ENCODE measurements at regions not wholly inside any gene's neighbourhood (a gene's known extent, or its start where the extent isn't known, plus 50 kb on each side); places are given as distances from the start of the nearest gene placed in this dataset.
"Not testable (repeated sequence)": the region's sequence is repeated elsewhere in the genome, so short reads cannot be mapped to it uniquely, and the experiment has no call there.

DNA sequence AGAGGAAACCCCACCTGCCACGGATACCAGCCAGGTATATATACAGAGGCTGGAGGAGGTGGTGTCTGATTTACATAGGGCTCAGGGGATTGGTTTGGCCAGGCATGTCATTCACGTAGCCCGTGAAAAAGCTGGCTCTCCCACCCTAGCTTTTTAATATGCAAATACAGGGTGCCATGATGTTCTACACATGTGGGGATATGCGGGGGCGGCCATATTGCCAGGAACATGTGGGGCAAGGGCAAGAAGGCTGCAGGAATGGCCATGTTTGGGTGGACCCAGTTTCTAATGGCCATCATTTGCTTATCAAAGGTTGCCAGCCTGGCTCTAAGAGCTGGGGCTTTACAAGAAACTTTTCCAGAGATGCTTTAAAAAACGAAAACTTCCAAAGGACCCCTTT lies 131.5 kb upstream of the KIF5B start:
- no peak overlapping the region for H3K4me3 ChIP-seq (ENCODE audit: low read depth, low read length)
- Mint-ChIP-seq H3K27ac (ENCODE audit: unreplicated experiment) (no peak overlapping the region), H3K4me3 (ENCODE audit: unreplicated experiment) (no peak overlapping the region), H3K36me3 (ENCODE audit: insufficient read depth, unreplicated experiment) (no peaks in the 10 kb centered on the region), H3K9me3 (ENCODE audit: unreplicated experiment) (no peaks in the 10 kb centered on the region), H3K27me3 (ENCODE audit: insufficient read depth, unreplicated experiment) (no peaks in the 10 kb centered on the region), H3K4me1 (ENCODE audit: low read depth, unreplicated experiment) (peaks cover 20% of the 10 kb centered on the region)
- intact Hi-C loops (cut with micrococcal nuclease; ENCODE audit: unreplicated experiment): loop anchor here (5.0 kb wide), 1 partner anchor 225 kb away; no protein-coding TSS in a partner anchor
- TF ChIP-seq, protein P1, sequence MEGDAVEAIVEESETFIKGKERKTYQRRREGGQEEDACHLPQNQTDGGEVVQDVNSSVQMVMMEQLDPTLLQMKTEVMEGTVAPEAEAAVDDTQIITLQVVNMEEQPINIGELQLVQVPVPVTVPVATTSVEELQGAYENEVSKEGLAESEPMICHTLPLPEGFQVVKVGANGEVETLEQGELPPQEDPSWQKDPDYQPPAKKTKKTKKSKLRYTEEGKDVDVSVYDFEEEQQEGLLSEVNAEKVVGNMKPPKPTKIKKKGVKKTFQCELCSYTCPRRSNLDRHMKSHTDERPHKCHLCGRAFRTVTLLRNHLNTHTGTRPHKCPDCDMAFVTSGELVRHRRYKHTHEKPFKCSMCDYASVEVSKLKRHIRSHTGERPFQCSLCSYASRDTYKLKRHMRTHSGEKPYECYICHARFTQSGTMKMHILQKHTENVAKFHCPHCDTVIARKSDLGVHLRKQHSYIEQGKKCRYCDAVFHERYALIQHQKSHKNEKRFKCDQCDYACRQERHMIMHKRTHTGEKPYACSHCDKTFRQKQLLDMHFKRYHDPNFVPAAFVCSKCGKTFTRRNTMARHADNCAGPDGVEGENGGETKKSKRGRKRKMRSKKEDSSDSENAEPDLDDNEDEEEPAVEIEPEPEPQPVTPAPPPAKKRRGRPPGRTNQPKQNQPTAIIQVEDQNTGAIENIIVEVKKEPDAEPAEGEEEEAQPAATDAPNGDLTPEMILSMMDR (IDR thresholded peaks at IDR 0.05; ENCODE audit: insufficient read depth in 1 of 2, low read depth in 1 of 2, low read length in 1 of 2, severe bottlenecking in 1 of 2, unreplicated experiment in 1 of 2): no peak
- no peaks in the 10 kb centered on the region for H3K9me3 ChIP-seq
- ChIA-PET CTCF (no interaction called here), POLR2A (no interaction called here)
- no TSS peak for BruUV-seq (replicated peaks)
- peak in 1 of 2 experiments; percentile 24 for DNase-seq
- no peaks in the 10 kb centered on the region for H3K36me3 ChIP-seq (ENCODE audit: control insufficient read depth, insufficient read depth, low read length)
- no peaks in the 10 kb centered on the region for H3K27me3 ChIP-seq (replicated peaks; ENCODE audit: control insufficient read depth, insufficient read depth, low read length)
- H3K4me1 ChIP-seq: peaks cover 24% of the 10 kb centered on the region

- H3K9me3 Mint-ChIP-seq (ENCODE audit: unreplicated experiment); H3K36me3 Mint-ChIP-seq (ENCODE audit: insufficient read depth, unreplicated experiment); H3K27me3 ChIP-seq (replicated peaks; ENCODE audit: control insufficient read depth, insufficient read depth, low read length); H3K4me3 ChIP-seq (ENCODE audit: low read depth, low read length); H3K27me3 Mint-ChIP-seq (ENCODE audit: insufficient read depth, unreplicated experiment); intact Hi-C loops (cut with micrococcal nuclease; ENCODE audit: unreplicated experiment); POLR2A ChIA-PET; H3K36me3 ChIP-seq (ENCODE audit: control insufficient read depth, insufficient read depth, low read length); H3K4me3 Mint-ChIP-seq (ENCODE audit: unreplicated experiment); DNase-seq; H3K27ac Mint-ChIP-seq (ENCODE audit: unreplicated experiment); BruUV-seq (replicated peaks); CTCF ChIA-PET; H3K4me1 ChIP-seq; H3K9me3 ChIP-seq: not testable (repeated sequence)
- H3K4me1 Mint-ChIP-seq (ENCODE audit: low read depth, unreplicated experiment): peaks cover 11% of the 10 kb centered on the region
Observed at GRCh38 chr10:32183652-32184051, 127.4 kb upstream of the KIF5B start.

DNA sequence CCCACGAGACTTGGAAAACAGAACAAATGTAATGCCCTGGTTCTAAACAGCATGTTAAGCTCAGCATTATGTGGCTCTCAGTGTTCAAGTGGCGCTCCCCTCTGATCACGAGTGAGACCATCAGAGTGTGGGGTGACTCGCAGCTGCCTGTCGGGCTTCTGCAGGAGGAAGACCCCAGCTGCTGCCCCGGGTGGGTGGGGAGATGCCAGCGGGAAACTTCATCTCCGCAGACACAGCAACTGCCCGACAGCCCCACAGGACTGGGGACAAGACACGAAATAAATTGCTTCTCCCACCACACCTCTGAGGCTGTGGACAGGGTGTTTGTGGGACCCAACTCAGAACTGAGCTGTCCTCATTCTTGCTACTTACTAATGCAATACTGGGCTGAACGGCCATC lies 126.3 kb upstream of the KIF5B start:
- Mint-ChIP-seq H3K27me3 (ENCODE audit: insufficient read depth, unreplicated experiment) (no peaks in the 10 kb centered on the region), H3K4me3 (ENCODE audit: unreplicated experiment) (no peak overlapping the region), H3K36me3 (ENCODE audit: insufficient read depth, unreplicated experiment) (no peaks in the 10 kb centered on the region), H3K9me3 (ENCODE audit: unreplicated experiment) (no peaks in the 10 kb centered on the region), H3K27ac (ENCODE audit: unreplicated experiment) (no peak overlapping the region), H3K4me1 (ENCODE audit: low read depth, unreplicated experiment) (peaks cover 11% of the 10 kb centered on the region)
- TF ChIP-seq, protein P1 (IDR thresholded peaks at IDR 0.05; ENCODE audit: insufficient read depth in 1 of 2, low read depth in 1 of 2, low read length in 1 of 2, severe bottlenecking in 1 of 2, unreplicated experiment in 1 of 2): no peak
- ChIA-PET CTCF (interaction anchor here (0.5 kb wide), 1 partner anchor 43 kb away, joined by 3 read pairs; no protein-coding TSS in a partner anchor), POLR2A (no interaction called here)
- H3K36me3 ChIP-seq (ENCODE audit: control insufficient read depth, insufficient read depth, low read length): no peaks in the 10 kb centered on the region
- BruUV-seq (replicated peaks): no TSS peak
- intact Hi-C loops (cut with micrococcal nuclease; ENCODE audit: unreplicated experiment): no loop called here
- no peak for DNase-seq
- H3K4me3 ChIP-seq (ENCODE audit: low read depth, low read length): no peak overlapping the region
- no peaks in the 10 kb centered on the region for H3K27me3 ChIP-seq (replicated peaks; ENCODE audit: control insufficient read depth, insufficient read depth, low read length)
- H3K4me1 ChIP-seq: 0 out of 2 replicates have a peak, but pooled peaks cover 4% of the 10 kb centered on the region
- no peaks in the 10 kb centered on the region for H3K9me3 ChIP-seq

All from Caco-2 (cell line).